WTC11 (cell line): ENCODE measurements at regions not wholly inside any gene's neighbourhood (a gene's known extent, or its start where the extent isn't known, plus 50 kb on each side); places are given as distances from the start of the nearest gene placed in this dataset.

ENCODE experiments used
- ATF3 ChIP-seq: sonication (generic); formaldehyde crosslinking; conservative IDR thresholded peaks from 2 replicates; pipeline ENCODE4 v1.8.1; 2022; ENCODE audit warnings: mild to moderate bottlenecking, missing genetic modification reagents
- FOXJ3 ChIP-seq: sonication (generic); formaldehyde crosslinking; IDR thresholded peaks from 2 replicates; pipeline ENCODE4 v1.9.0; 2021; ENCODE audit warnings: missing genetic modification reagents, mild to moderate bottlenecking, borderline replicate concordance
- JUN ChIP-seq: sonication (generic); formaldehyde crosslinking; IDR thresholded peaks from 2 replicates; pipeline ENCODE4 v1.8.0; 2023; ENCODE audit warnings: mild to moderate bottlenecking, missing genetic modification reagents
- MYBL2 ChIP-seq: sonication (generic); formaldehyde crosslinking; IDR thresholded peaks from 2 replicates; pipeline ENCODE4 v1.8.1; 2023; ENCODE audit warnings: mild to moderate bottlenecking, moderate library complexity, missing genetic modification reagents
- NFE2L1 ChIP-seq: sonication (generic); formaldehyde crosslinking; IDR thresholded peaks from 2 replicates; pipeline ENCODE4 v1.8.1; 2023; ENCODE audit warnings: missing genetic modification reagents
- SMAD3 ChIP-seq: sonication (generic); formaldehyde crosslinking; IDR thresholded peaks from 2 replicates; pipeline ENCODE4 v1.8.0; 2022; ENCODE audit warnings: missing genetic modification reagents, mild to moderate bottlenecking, borderline replicate concordance
- TCF7 ChIP-seq: sonication (generic); formaldehyde crosslinking; IDR thresholded peaks from 2 replicates; pipeline ENCODE4 v1.8.0; 2022; ENCODE audit warnings: mild to moderate bottlenecking, low read depth, missing genetic modification reagents, moderate library complexity
- USF2 ChIP-seq: sonication (generic); formaldehyde crosslinking; IDR thresholded peaks from 2 replicates; pipeline ENCODE4 v1.8.1; 2023; ENCODE audit warnings: mild to moderate bottlenecking, missing genetic modification reagents, moderate library complexity
- TF ChIP-seq, protein P1 (sequence below): fragments of 200-600 bp; IDR thresholded peaks from 2 replicates; pipeline ENCODE4 v1.8.0; 2022; ENCODE audit warnings: antibody characterized with exemption
- TF ChIP-seq, protein P2 (sequence below): sonication (generic); formaldehyde crosslinking; IDR thresholded peaks from 2 replicates; pipeline ENCODE4 v1.8.1; 2023; ENCODE audit warnings: mild to moderate bottlenecking, missing genetic modification reagents
- TF ChIP-seq, protein P3 (sequence below): sonication (generic); formaldehyde crosslinking; IDR thresholded peaks from 2 replicates; pipeline ENCODE4 v1.8.0; 2022; ENCODE audit warnings: mild to moderate bottlenecking, missing genetic modification reagents

DNA sequence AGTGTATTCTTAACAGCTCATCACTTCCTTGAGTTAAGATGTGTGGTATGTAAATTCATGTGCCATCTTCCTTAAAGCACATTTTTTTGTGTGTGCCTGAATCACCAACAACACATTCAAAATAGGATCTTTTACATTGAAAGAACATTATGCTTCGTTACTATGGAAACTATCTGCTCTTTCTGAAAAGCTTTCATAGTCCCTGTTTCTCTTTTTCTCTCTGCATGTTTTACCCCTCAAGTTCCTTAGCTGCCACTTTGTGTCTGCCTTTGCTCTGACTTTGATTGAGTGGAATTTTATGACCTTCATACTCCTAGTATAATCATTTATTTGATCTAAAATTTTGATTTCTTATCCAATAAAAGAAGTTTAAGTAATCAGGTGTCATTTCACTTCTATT is 880.3 kb upstream of the FOXG1 start:
- TF ChIP-seq, protein P1, sequence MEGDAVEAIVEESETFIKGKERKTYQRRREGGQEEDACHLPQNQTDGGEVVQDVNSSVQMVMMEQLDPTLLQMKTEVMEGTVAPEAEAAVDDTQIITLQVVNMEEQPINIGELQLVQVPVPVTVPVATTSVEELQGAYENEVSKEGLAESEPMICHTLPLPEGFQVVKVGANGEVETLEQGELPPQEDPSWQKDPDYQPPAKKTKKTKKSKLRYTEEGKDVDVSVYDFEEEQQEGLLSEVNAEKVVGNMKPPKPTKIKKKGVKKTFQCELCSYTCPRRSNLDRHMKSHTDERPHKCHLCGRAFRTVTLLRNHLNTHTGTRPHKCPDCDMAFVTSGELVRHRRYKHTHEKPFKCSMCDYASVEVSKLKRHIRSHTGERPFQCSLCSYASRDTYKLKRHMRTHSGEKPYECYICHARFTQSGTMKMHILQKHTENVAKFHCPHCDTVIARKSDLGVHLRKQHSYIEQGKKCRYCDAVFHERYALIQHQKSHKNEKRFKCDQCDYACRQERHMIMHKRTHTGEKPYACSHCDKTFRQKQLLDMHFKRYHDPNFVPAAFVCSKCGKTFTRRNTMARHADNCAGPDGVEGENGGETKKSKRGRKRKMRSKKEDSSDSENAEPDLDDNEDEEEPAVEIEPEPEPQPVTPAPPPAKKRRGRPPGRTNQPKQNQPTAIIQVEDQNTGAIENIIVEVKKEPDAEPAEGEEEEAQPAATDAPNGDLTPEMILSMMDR: no peak
- TF ChIP-seq NFE2L1 (no peak), TCF7 (no peak), FOXJ3 (CRISPR knock-in tag) (no peak), USF2 (CRISPR knock-in tag) (no peak), MYBL2 (no peak), SMAD3 (CRISPR knock-in tag) (no peak), JUN (CRISPR knock-in tag) (no peak), ATF3 (CRISPR knock-in tag) (no peak)
- TF ChIP-seq, protein P2, sequence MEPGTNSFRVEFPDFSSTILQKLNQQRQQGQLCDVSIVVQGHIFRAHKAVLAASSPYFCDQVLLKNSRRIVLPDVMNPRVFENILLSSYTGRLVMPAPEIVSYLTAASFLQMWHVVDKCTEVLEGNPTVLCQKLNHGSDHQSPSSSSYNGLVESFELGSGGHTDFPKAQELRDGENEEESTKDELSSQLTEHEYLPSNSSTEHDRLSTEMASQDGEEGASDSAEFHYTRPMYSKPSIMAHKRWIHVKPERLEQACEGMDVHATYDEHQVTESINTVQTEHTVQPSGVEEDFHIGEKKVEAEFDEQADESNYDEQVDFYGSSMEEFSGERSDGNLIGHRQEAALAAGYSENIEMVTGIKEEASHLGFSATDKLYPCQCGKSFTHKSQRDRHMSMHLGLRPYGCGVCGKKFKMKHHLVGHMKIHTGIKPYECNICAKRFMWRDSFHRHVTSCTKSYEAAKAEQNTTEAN (CRISPR knock-in tag): no peak
- TF ChIP-seq, protein P3, sequence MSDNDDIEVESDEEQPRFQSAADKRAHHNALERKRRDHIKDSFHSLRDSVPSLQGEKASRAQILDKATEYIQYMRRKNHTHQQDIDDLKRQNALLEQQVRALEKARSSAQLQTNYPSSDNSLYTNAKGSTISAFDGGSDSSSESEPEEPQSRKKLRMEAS (CRISPR knock-in tag): no peak
